Choroid plexus epithelial cell (primary cell): ENCODE measurements at regions not wholly inside any gene's neighbourhood (a gene's known extent, or its start where the extent isn't known, plus 50 kb on each side); places are given as distances from the start of the nearest gene placed in this dataset.

Source experiments
- DNase-seq: peaks from one replicate; pipeline ENCODE4 v3.0.0-alpha.2; 2010; ENCODE audit warnings: low read depth
- H3K4me3 ChIP-seq: 2 replicates; pipeline ENCODE4 v1.5.1; 2011; ENCODE audit warnings: low read depth, mild to moderate bottlenecking, control low read depth, low read length, moderate library complexity
- CTCF ChIP-seq: conservative IDR thresholded peaks from 2 replicates; pipeline ENCODE4 v1.5.1; 2011; ENCODE audit warnings: low read depth, mild to moderate bottlenecking, control low read depth, inconsistent platforms, low read length, moderate library complexity

- no peak for DNase-seq
- no peak overlapping the region for H3K4me3 ChIP-seq
- TF ChIP-seq CTCF = no peak
Observed at GRCh38 chr18:51921862-51922261, 418.1 kb upstream of the DCC start.

- DNase-seq = no peak
- no peak overlapping the region for H3K4me3 ChIP-seq
- no peak for TF ChIP-seq CTCF
Observed at GRCh38 chr18:51933903-51934302, 406.1 kb upstream of the DCC start.

- no peak for TF ChIP-seq CTCF
- DNase-seq = no peak
- no peak overlapping the region for H3K4me3 ChIP-seq
Observed at GRCh38 chr18:51936115-51936514, 403.9 kb upstream of the DCC start.

GRCh38 chr18:51941999-51942398, 398.0 kb upstream of the DCC start:
- no peak for DNase-seq
- no peak for TF ChIP-seq CTCF
- H3K4me3 ChIP-seq = no peak overlapping the region

- H3K4me3 ChIP-seq = no peak overlapping the region
- DNase-seq = no peak
- TF ChIP-seq CTCF = no peak
Observed at GRCh38 chr18:51943281-51943680, 396.7 kb upstream of the DCC start.

- no peak overlapping the region for H3K4me3 ChIP-seq
- TF ChIP-seq CTCF = no peak
- DNase-seq = no peak
Observed at GRCh38 chr18:51946946-51947345, 393.1 kb upstream of the DCC start.

- TF ChIP-seq CTCF = no peak
- no peak for DNase-seq
- H3K4me3 ChIP-seq = no peak overlapping the region
Observed at GRCh38 chr18:51952844-51953243, 387.2 kb upstream of the DCC start.
